GM06990 (cell line): ENCODE measurements at regions not wholly inside any gene's neighbourhood (a gene's known extent, or its start where the extent isn't known, plus 50 kb on each side); places are given as distances from the start of the nearest gene placed in this dataset.
"Not testable (repeated sequence)": the region's sequence is repeated elsewhere in the genome, so short reads cannot be mapped to it uniquely, and the experiment has no call there.

Source experiments
- DNase-seq: peaks from one replicate; pipeline ENCODE4 v3.0.0-alpha.2; 2011; ENCODE audit not compliant: insufficient read length; ENCODE audit errors: extremely low read depth
- H3K27me3 ChIP-seq: replicated peaks from 2 replicates; pipeline ENCODE4 v1.6.0; 2011; ENCODE audit warnings: low read length; ENCODE audit not compliant: control insufficient read depth, insufficient read depth
- H3K36me3 ChIP-seq: 2 replicates; pipeline ENCODE4 v1.5.1; 2011; ENCODE audit warnings: low read length; ENCODE audit not compliant: control insufficient read depth, insufficient read depth
- H3K4me3 ChIP-seq: replicated peaks from 2 replicates; pipeline ENCODE4 v1.5.1; 2011; ENCODE audit warnings: low read depth, mild to moderate bottlenecking, control low read depth, low read length
- CTCF ChIP-seq: IDR thresholded peaks from 2 replicates; pipeline ENCODE4 v1.5.1; 2011; ENCODE audit warnings: low read length, control low read depth, mild to moderate bottlenecking, inconsistent platforms; ENCODE audit not compliant: insufficient read depth, poor library complexity, severe bottlenecking

GRCh38 chr12:72966684-72967083 lies 694.5 kb downstream of the TRHDE start:
- Histone ChIP-seq H3K36me3 (no peaks in the 10 kb centered on the region), H3K27me3 (no peaks in the 10 kb centered on the region), H3K4me3 (no peak overlapping the region)
- no peak for TF ChIP-seq CTCF
- DNase-seq = no peak

GRCh38 chr12:72974954-72975555 lies 702.9 kb downstream of the TRHDE start:
- TF ChIP-seq CTCF = no peak
- DNase-seq = no peak
- Histone ChIP-seq H3K36me3 (no peaks in the 10 kb centered on the region), H3K4me3 (no peak overlapping the region), H3K27me3 (no peaks in the 10 kb centered on the region)

- no peak for DNase-seq
- Histone ChIP-seq H3K36me3 (no peaks in the 10 kb centered on the region), H3K27me3 (no peaks in the 10 kb centered on the region), H3K4me3 (no peak overlapping the region)
- no peak for TF ChIP-seq CTCF
Observed at GRCh38 chr12:72978999-72979398, 706.8 kb downstream of the TRHDE start.

GRCh38 chr12:72982356-72982755 lies 710.2 kb downstream of the TRHDE start:
- Histone ChIP-seq H3K36me3 (no peaks in the 10 kb centered on the region), H3K4me3 (no peak overlapping the region), H3K27me3 (no peaks in the 10 kb centered on the region)
- DNase-seq = no peak
- TF ChIP-seq CTCF = no peak

GRCh38 chr12:72986963-72987362 lies 714.8 kb downstream of the TRHDE start:
- TF ChIP-seq CTCF = no peak
- no peaks in the 10 kb centered on the region for H3K36me3 ChIP-seq
- no peaks in the 10 kb centered on the region for H3K27me3 ChIP-seq
- no peak for DNase-seq
- H3K4me3 ChIP-seq = no peak overlapping the region

- H3K36me3 ChIP-seq = no peaks in the 10 kb centered on the region
- no peak for DNase-seq
- no peak overlapping the region for H3K4me3 ChIP-seq
- no peak for TF ChIP-seq CTCF
- H3K27me3 ChIP-seq = no peaks in the 10 kb centered on the region
Observed at GRCh38 chr12:72989458-72989947, 717.3 kb downstream of the TRHDE start.

GRCh38 chr12:72995029-72995428 lies 722.9 kb downstream of the TRHDE start:
- not testable (repeated sequence) for H3K27me3 ChIP-seq, H3K36me3 ChIP-seq, DNase-seq, H3K4me3 ChIP-seq
